ENCODE measurements at regions not wholly inside any gene's neighbourhood (a gene's known extent, or its start where the extent isn't known, plus 50 kb on each side); places are given as distances from the start of the nearest gene placed in this dataset.

GRCh38 chr14:29144621-29145020 lies 378.0 kb downstream of the FOXG1 start:
- Mint-ChIP-seq H3K9me3 (no peaks in the 10 kb centered on the region), H3K27me3 (ENCODE audit: insufficient read depth) (no peaks in the 10 kb centered on the region), H3K4me1 (no peaks in the 10 kb centered on the region), H3K36me3 (ENCODE audit: low read depth) (no peaks in the 10 kb centered on the region), H3K4me3 (no peak overlapping the region), H3K27ac (no peak overlapping the region)
- no peaks in the 10 kb centered on the region for H3K4me1 ChIP-seq (ENCODE audit: control insufficient read depth, insufficient read depth, low read length)
- no peaks in the 10 kb centered on the region for H3K9me3 ChIP-seq (ENCODE audit: control insufficient read depth, low read length)
- no peak overlapping the region for H3K9ac ChIP-seq (ENCODE audit: extremely low read depth, low read length, poor library complexity, severe bottlenecking)
- H3K27me3 ChIP-seq (ENCODE audit: control insufficient read depth, insufficient read depth, low read length, poor library complexity, severe bottlenecking): no peaks in the 10 kb centered on the region
- no peak for TF ChIP-seq CTCF (conservative IDR thresholded peaks at IDR 0.05)
- no peak overlapping the region for H3K4me3 ChIP-seq (ENCODE audit: low read length)
- 80 to 87% methylated on average over 1 to 2 of the region's 2 CpGs for WGBS, 2 experiments (ENCODE audit: insufficient coverage in 1 of 2, insufficient read length in 1 of 2)
- no peak for DNase-seq
- no peak overlapping the region for H3K27ac ChIP-seq (ENCODE audit: low read depth, low read length)
- H3K36me3 ChIP-seq (ENCODE audit: control insufficient read depth, insufficient read depth, low read length): no peaks in the 10 kb centered on the region

- H3K9me3 ChIP-seq (ENCODE audit: control insufficient read depth, low read length): peaks cover 4% of the 10 kb centered on the region
- H3K4me1 ChIP-seq (ENCODE audit: control insufficient read depth, insufficient read depth, low read length): no peaks in the 10 kb centered on the region
- Mint-ChIP-seq H3K4me1 (no peaks in the 10 kb centered on the region), H3K27ac (no peak overlapping the region), H3K27me3 (ENCODE audit: insufficient read depth) (peaks cover 2% of the 10 kb centered on the region), H3K9me3 (peaks cover 15% of the 10 kb centered on the region), H3K36me3 (ENCODE audit: low read depth) (no peaks in the 10 kb centered on the region), H3K4me3 (no peak overlapping the region)
- H3K4me3 ChIP-seq (ENCODE audit: low read length): no peak overlapping the region
- 80% methylated on average over 1 of the region's 2 CpGs; no CpG with 5 or more reads in 1 of the 2 experiments for WGBS, 2 experiments (ENCODE audit: insufficient coverage in 1 of 2, insufficient read length in 1 of 2)
- no peak for DNase-seq
- no peaks in the 10 kb centered on the region for H3K36me3 ChIP-seq (ENCODE audit: control insufficient read depth, insufficient read depth, low read length)
- no peak overlapping the region for H3K9ac ChIP-seq (ENCODE audit: extremely low read depth, low read length, poor library complexity, severe bottlenecking)
- no peaks in the 10 kb centered on the region for H3K27me3 ChIP-seq (ENCODE audit: control insufficient read depth, insufficient read depth, low read length, poor library complexity, severe bottlenecking)
- no peak for TF ChIP-seq CTCF (conservative IDR thresholded peaks at IDR 0.05)
- H3K27ac ChIP-seq (ENCODE audit: low read depth, low read length): no peak overlapping the region
These were observed 381.6 kb downstream of the FOXG1 start for GRCh38 chr14:29148221-29148620.

- no peak for TF ChIP-seq CTCF (conservative IDR thresholded peaks at IDR 0.05)
- no peaks in the 10 kb centered on the region for H3K4me1 ChIP-seq (ENCODE audit: control insufficient read depth, insufficient read depth, low read length)
- no peak overlapping the region for H3K4me3 ChIP-seq (ENCODE audit: low read length)
- H3K36me3 ChIP-seq (ENCODE audit: control insufficient read depth, insufficient read depth, low read length): no peaks in the 10 kb centered on the region
- Mint-ChIP-seq H3K4me1 (no peaks in the 10 kb centered on the region), H3K27me3 (ENCODE audit: insufficient read depth) (peaks cover 2% of the 10 kb centered on the region), H3K36me3 (ENCODE audit: low read depth) (no peaks in the 10 kb centered on the region), H3K9me3 (peaks cover 15% of the 10 kb centered on the region), H3K27ac (no peak overlapping the region), H3K4me3 (no peak overlapping the region)
- no peak overlapping the region for H3K9ac ChIP-seq (ENCODE audit: extremely low read depth, low read length, poor library complexity, severe bottlenecking)
- no peak overlapping the region for H3K27ac ChIP-seq (ENCODE audit: low read depth, low read length)
- H3K27me3 ChIP-seq (ENCODE audit: control insufficient read depth, insufficient read depth, low read length, poor library complexity, severe bottlenecking): no peaks in the 10 kb centered on the region
- H3K9me3 ChIP-seq (ENCODE audit: control insufficient read depth, low read length): peaks cover 4% of the 10 kb centered on the region
- DNase-seq: no peak
These were observed 383.2 kb downstream of the FOXG1 start for GRCh38 chr14:29149798-29150197.
